Fibroblast of gingiva (primary cell): ENCODE measurements at regions not wholly inside any gene's neighbourhood (a gene's known extent, or its start where the extent isn't known, plus 50 kb on each side); places are given as distances from the start of the nearest gene placed in this dataset.
"Not testable (repeated sequence)": the region's sequence is repeated elsewhere in the genome, so short reads cannot be mapped to it uniquely, and the experiment has no call there.

Experiments used
- DNase-seq: peaks from one replicate; pipeline ENCODE4 v3.0.0-alpha.2; 2011; ENCODE audit warnings: low read depth

DNA sequence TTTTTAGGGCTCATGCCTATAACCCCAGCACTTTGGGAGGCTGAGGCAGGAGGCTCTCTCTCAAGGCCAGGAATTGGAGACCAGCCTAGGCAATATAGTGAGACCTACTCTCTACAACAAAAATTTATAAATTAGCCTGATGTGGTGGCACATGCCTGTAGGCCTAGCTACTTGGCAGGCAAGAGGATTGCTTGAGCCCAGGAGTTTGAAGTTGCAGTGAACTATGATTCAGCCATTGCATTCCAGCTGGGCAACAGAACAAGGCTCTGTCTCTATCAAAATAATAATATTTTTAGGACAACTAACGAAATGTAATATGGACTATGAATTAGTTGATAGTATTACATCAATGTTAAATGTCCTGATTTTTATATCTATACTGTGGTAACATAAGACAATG lies 68.8 kb upstream of the ARID1A start:
- peak; percentile 71 for DNase-seq

DNA sequence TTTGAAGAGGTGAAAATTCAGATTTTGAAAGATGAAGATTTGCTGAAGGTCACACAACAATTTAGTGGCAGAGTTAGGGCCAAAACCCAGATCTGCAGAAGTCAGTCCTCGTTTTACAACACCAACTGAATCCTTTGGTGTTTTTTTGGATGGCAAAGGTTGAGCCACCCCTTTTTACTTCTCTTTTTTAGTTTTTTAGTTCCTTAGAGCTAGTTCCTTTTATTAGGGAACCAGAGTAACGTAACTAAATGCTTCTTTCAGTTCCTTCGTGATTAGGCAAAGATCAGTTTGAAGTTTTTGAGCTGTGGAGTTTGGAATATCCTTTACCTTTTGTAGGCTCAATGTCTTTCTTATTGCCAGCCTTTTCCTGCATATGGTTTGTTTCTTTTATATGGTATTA lies 67.9 kb upstream of the ARID1A start:
- DNase-seq: no peak

DNA sequence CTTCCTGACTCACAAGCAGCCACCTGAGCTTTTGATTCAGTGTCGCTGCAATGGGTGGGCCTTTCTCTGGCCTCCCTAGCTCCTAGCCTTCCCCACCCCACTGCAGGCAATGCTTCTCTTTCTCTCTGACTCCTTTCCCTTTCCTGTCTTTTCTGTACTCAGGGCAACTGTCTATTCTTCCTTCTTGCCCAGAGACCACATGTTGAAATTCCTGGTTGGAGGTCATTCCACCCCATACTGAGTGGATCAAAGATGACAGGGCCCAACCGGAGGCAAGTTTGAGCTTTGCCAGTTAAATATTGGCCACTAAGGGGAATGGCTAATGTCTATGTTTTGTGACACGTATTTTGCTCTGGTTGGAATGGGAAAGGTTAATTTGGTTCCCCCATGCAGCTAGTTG lies 65.2 kb upstream of the ARID1A start:
- no peak for DNase-seq

- DNase-seq: not testable (repeated sequence)
Observed at GRCh38 chr1:26635800-26636199, 60.0 kb upstream of the ARID1A start.

GRCh38 chr1:26645734-26646133 lies 50.1 kb upstream of the ARID1A start:
- DNase-seq: no peak
